Tibial nerve (tissue), 4 donors: ENCODE measurements at regions not wholly inside any gene's neighbourhood (a gene's known extent, or its start where the extent isn't known, plus 50 kb on each side); places are given as distances from the start of the nearest gene placed in this dataset.

ENCODE experiments used
- DNase-seq, 2 donors: peaks; one replicate each; pipeline ENCODE4 v3.0.0-alpha.2; 2019; ENCODE audit warnings: low spot score in 2 of 2
- H3K27ac ChIP-seq, 4 donors: fragments of 200-600 bp; sonication (generic) in 3 of 4; one replicate each; pipeline ENCODE4 v1.5.1; 2017 to 2019; ENCODE audit warnings: mild to moderate bottlenecking in 1 of 4
- H3K27me3 ChIP-seq, 2 donors: fragments of 200-600 bp; sonication (generic) in 1 of 2; one replicate each; pipeline versions ENCODE4 v1.5.1 to v1.6.0; 2017 to 2019
- H3K36me3 ChIP-seq, 3 donors: fragments of 200-600 bp; sonication (generic); one replicate each; pipeline ENCODE4 v1.5.1; 2018 to 2019
- H3K4me1 ChIP-seq, 4 donors: fragments of 200-600 bp; sonication (generic) in 3 of 4; one replicate each; pipeline ENCODE4 v1.5.1; 2017 to 2019
- H3K4me3 ChIP-seq, 4 donors: fragments of 200-600 bp; sonication (generic) in 3 of 4; one replicate each; pipeline ENCODE4 v1.5.1; 2017 to 2019; ENCODE audit warnings: mild to moderate bottlenecking in 1 of 4, moderate library complexity in 1 of 4
- H3K9me3 ChIP-seq, 4 donors: fragments of 200-600 bp; sonication (generic) in 3 of 4; one replicate each; pipeline ENCODE4 v1.5.1; 2017 to 2019
- CTCF ChIP-seq, 5 experiments: fragments of 200-600 bp in 3 of 5; fragments of 450-650 bp in 2 of 5; sonication (generic) in 3 of 5; IDR thresholded peaks; one replicate each; pipeline ENCODE4 v1.5.1; 2016 to 2019; ENCODE audit warnings: antibody characterized with exemption in 5 of 5, mild to moderate bottlenecking in 3 of 5, moderate library complexity in 2 of 5
- EP300 ChIP-seq, 2 donors: sonication (generic); formaldehyde crosslinking; IDR thresholded peaks; one replicate each; pipeline ENCODE4 v1.6.1; 2017; ENCODE audit warnings: antibody characterized with exemption in 2 of 2, mild to moderate bottlenecking in 1 of 2
- POLR2A ChIP-seq, 2 donors: fragments of 450-650 bp; IDR thresholded peaks; one replicate each; pipeline ENCODE4 v1.6.1; 2017; ENCODE audit warnings: antibody characterized with exemption in 2 of 2, mild to moderate bottlenecking in 2 of 2, moderate library complexity in 2 of 2
- WGBS, 2 donors: methylation state at CpG; one replicate each; pipeline ENCODE4 v1.1.5; 2018; 5-methylcytosine and 5-hydroxymethylcytosine counted together

- WGBS, 2 donors, result 50 to 74% methylated on average over 1 of the region's 1 CpG
- DNase-seq, result no peak
- no peak overlapping the region for H3K4me3 ChIP-seq
- no peaks in the 10 kb centered on the region for H3K27me3 ChIP-seq
- no peak for TF ChIP-seq POLR2A (IDR thresholded peaks at IDR 0.05)
- no peak for TF ChIP-seq EP300 (IDR thresholded peaks at IDR 0.05)
- TF ChIP-seq CTCF (IDR thresholded peaks at IDR 0.05), result no peak
- no peaks in the 10 kb centered on the region for H3K9me3 ChIP-seq
- no peaks in the 10 kb centered on the region for H3K4me1 ChIP-seq
- no peaks in the 10 kb centered on the region for H3K36me3 ChIP-seq
- H3K27ac ChIP-seq, result no peak overlapping the region
Observed at GRCh38 chr1:57798543-57798942, 374.7 kb upstream of the DAB1 start.

- Histone ChIP-seq H3K4me3 (no peak overlapping the region), H3K27ac (no peak overlapping the region), H3K36me3 (no peaks in the 10 kb centered on the region), H3K4me1 (no peaks in the 10 kb centered on the region), H3K27me3 (no peaks in the 10 kb centered on the region), H3K9me3 (no peaks in the 10 kb centered on the region)
- 55 to 60% methylated on average over 3 of the region's 3 CpGs for WGBS, 2 donors
- TF ChIP-seq CTCF (IDR thresholded peaks at IDR 0.05), result no peak
- no peak for TF ChIP-seq POLR2A (IDR thresholded peaks at IDR 0.05)
- no peak for TF ChIP-seq EP300 (IDR thresholded peaks at IDR 0.05)
- DNase-seq, result no peak
Observed at GRCh38 chr1:57797084-57797483, 373.2 kb upstream of the DAB1 start.

- Histone ChIP-seq H3K4me1 (no peaks in the 10 kb centered on the region), H3K4me3 (no peak overlapping the region), H3K27ac (no peak overlapping the region), H3K36me3 (no peaks in the 10 kb centered on the region), H3K9me3 (no peaks in the 10 kb centered on the region), H3K27me3 (no peaks in the 10 kb centered on the region)
- WGBS, 2 donors, result 68 to 83% methylated on average over 2 of the region's 2 CpGs
- TF ChIP-seq EP300 (IDR thresholded peaks at IDR 0.05), result no peak
- TF ChIP-seq POLR2A (IDR thresholded peaks at IDR 0.05), result no peak
- TF ChIP-seq CTCF (IDR thresholded peaks at IDR 0.05), result no peak
- DNase-seq, result no peak
Observed at GRCh38 chr1:57796616-57797015, 372.8 kb upstream of the DAB1 start.

- WGBS, 2 donors, result 73 to 95% methylated on average over 5 of the region's 5 CpGs
- H3K4me1 ChIP-seq, result no peaks in the 10 kb centered on the region
- no peak overlapping the region for H3K27ac ChIP-seq
- no peak overlapping the region for H3K4me3 ChIP-seq
- no peaks in the 10 kb centered on the region for H3K36me3 ChIP-seq
- H3K27me3 ChIP-seq, result no peaks in the 10 kb centered on the region
- H3K9me3 ChIP-seq, result no peaks in the 10 kb centered on the region
- no peak for DNase-seq
- TF ChIP-seq CTCF (IDR thresholded peaks at IDR 0.05) (no peak), POLR2A (IDR thresholded peaks at IDR 0.05) (no peak), EP300 (IDR thresholded peaks at IDR 0.05) (no peak)
Observed at GRCh38 chr1:57795886-57796285, 372.0 kb upstream of the DAB1 start.

GRCh38 chr1:57794078-57794477 lies 370.2 kb upstream of the DAB1 start:
- TF ChIP-seq POLR2A (IDR thresholded peaks at IDR 0.05) (no peak), CTCF (IDR thresholded peaks at IDR 0.05) (no peak), EP300 (IDR thresholded peaks at IDR 0.05) (no peak)
- Histone ChIP-seq H3K4me1 (no peaks in the 10 kb centered on the region), H3K9me3 (no peaks in the 10 kb centered on the region), H3K27ac (no peak overlapping the region), H3K4me3 (no peak overlapping the region), H3K36me3 (no peaks in the 10 kb centered on the region), H3K27me3 (no peaks in the 10 kb centered on the region)
- DNase-seq, result no peak
- 72 to 80% methylated on average over 2 of the region's 2 CpGs for WGBS, 2 donors
